IPS DF 6.9 (cell line): ENCODE measurements at regions not wholly inside any gene's neighbourhood (a gene's known extent, or its start where the extent isn't known, plus 50 kb on each side); places are given as distances from the start of the nearest gene placed in this dataset.

Experiments used
- DNase-seq: peaks from one replicate; pipeline ENCODE4 v3.0.0-alpha.2; 2013; ENCODE audit warnings: low read depth, low spot score
- H3K27ac ChIP-seq: one replicate; pipeline ENCODE4 v1.5.1; 2013; ENCODE audit warnings: low read length, control low read depth
- H3K27me3 ChIP-seq: 2 replicates; pipeline ENCODE4 v1.6.1; 2013; ENCODE audit warnings: mild to moderate bottlenecking, low read length; ENCODE audit not compliant: control insufficient read depth, insufficient read depth
- H3K36me3 ChIP-seq: 2 replicates; pipeline ENCODE4 v1.6.1; 2013; ENCODE audit warnings: low read length; ENCODE audit not compliant: control insufficient read depth, insufficient read depth
- H3K4me1 ChIP-seq: 2 replicates; pipeline ENCODE4 v1.6.1; 2013; ENCODE audit warnings: low read length; ENCODE audit not compliant: control insufficient read depth, insufficient read depth
- H3K4me3 ChIP-seq: 2 replicates; pipeline ENCODE4 v1.5.1; 2013; ENCODE audit warnings: mild to moderate bottlenecking, low read length
- H3K9me3 ChIP-seq: 2 replicates; pipeline ENCODE4 v1.6.1; 2013; ENCODE audit warnings: low read length, inconsistent platforms; ENCODE audit not compliant: control insufficient read depth, insufficient read depth
- WGBS: extraction: QIAGEN DNeasy Blood & Tissue Kit; methylation state at CpG from one replicate; pipeline ENCODE4 v1.1.7; 2013; ENCODE audit warnings: mixed read lengths, missing lambda C conversion rate; ENCODE audit not compliant: insufficient read length, insufficient coverage; 5-methylcytosine and 5-hydroxymethylcytosine counted together

GRCh38 chr11:69936771-69937170, 117.6 kb upstream of the FGF3 start:
- no peaks in the 10 kb centered on the region for H3K27me3 ChIP-seq
- H3K27ac ChIP-seq: no peak overlapping the region
- H3K9me3 ChIP-seq: no peaks in the 10 kb centered on the region
- H3K36me3 ChIP-seq: no peaks in the 10 kb centered on the region
- no peak overlapping the region for H3K4me3 ChIP-seq
- no peak for DNase-seq
- peaks cover 4% of the 10 kb centered on the region for H3K4me1 ChIP-seq
- WGBS: no CpG with 5 or more reads among the region's 2 CpGs

GRCh38 chr11:69938206-69938605, 119.0 kb upstream of the FGF3 start:
- Histone ChIP-seq H3K4me1 (no peaks in the 10 kb centered on the region), H3K9me3 (no peaks in the 10 kb centered on the region), H3K27me3 (no peaks in the 10 kb centered on the region), H3K36me3 (no peaks in the 10 kb centered on the region), H3K4me3 (no peak overlapping the region), H3K27ac (no peak overlapping the region)
- WGBS: no CpG with 5 or more reads among the region's 13 CpGs
- DNase-seq: no peak

- no CpG with 5 or more reads among the region's 28 CpGs for WGBS
- DNase-seq: no peak
- Histone ChIP-seq H3K9me3 (no peaks in the 10 kb centered on the region), H3K36me3 (no peaks in the 10 kb centered on the region), H3K27ac (no peak overlapping the region), H3K4me1 (no peaks in the 10 kb centered on the region; the same call in 1 of the 2 replicates), H3K27me3 (no peaks in the 10 kb centered on the region; the same call in 1 of the 2 replicates), H3K4me3 (no peak overlapping the region)
These were observed 120.5 kb upstream of the FGF3 start for GRCh38 chr11:69939551-69940245.

GRCh38 chr11:69940246-69940610, 121.0 kb upstream of the FGF3 start:
- no peak for DNase-seq
- no CpG with 5 or more reads among the region's 6 CpGs for WGBS
- H3K27ac ChIP-seq: no peak overlapping the region
- H3K9me3 ChIP-seq: no peaks in the 10 kb centered on the region
- no peak overlapping the region for H3K4me3 ChIP-seq
- no peaks in the 10 kb centered on the region; the same call in 1 of the 2 replicates for H3K27me3 ChIP-seq
- no peaks in the 10 kb centered on the region; the same call in 1 of the 2 replicates for H3K4me1 ChIP-seq
- no peaks in the 10 kb centered on the region for H3K36me3 ChIP-seq

- no peaks in the 10 kb centered on the region for H3K9me3 ChIP-seq
- no peaks in the 10 kb centered on the region for H3K36me3 ChIP-seq
- no CpG with 5 or more reads among the region's 15 CpGs for WGBS
- no peak overlapping the region for H3K4me3 ChIP-seq
- H3K27me3 ChIP-seq: no peaks in the 10 kb centered on the region; the same call in 1 of the 2 replicates
- no peaks in the 10 kb centered on the region; the same call in 1 of the 2 replicates for H3K4me1 ChIP-seq
- DNase-seq: no peak
- H3K27ac ChIP-seq: no peak overlapping the region
These were observed 122.5 kb upstream of the FGF3 start for GRCh38 chr11:69941546-69942332.

GRCh38 chr11:69942333-69942820, 123.2 kb upstream of the FGF3 start:
- WGBS: no CpG with 5 or more reads among the region's 9 CpGs

GRCh38 chr11:69943066-69943465, 123.8 kb upstream of the FGF3 start:
- no peak overlapping the region for H3K27ac ChIP-seq
- no peaks in the 10 kb centered on the region; the same call in 1 of the 2 replicates for H3K27me3 ChIP-seq
- WGBS: no CpG with 5 or more reads among the region's 6 CpGs
- H3K4me1 ChIP-seq: no peaks in the 10 kb centered on the region; the same call in 1 of the 2 replicates
- no peak overlapping the region for H3K4me3 ChIP-seq
- no peaks in the 10 kb centered on the region for H3K36me3 ChIP-seq
- no peak for DNase-seq
- no peaks in the 10 kb centered on the region for H3K9me3 ChIP-seq

More at GRCh38 chr11:69942333-69942820, 123.2 kb upstream of the FGF3 start:
- Histone ChIP-seq H3K4me1 (no peaks in the 10 kb centered on the region; the same call in 1 of the 2 replicates), H3K4me3 (no peak overlapping the region), H3K36me3 (no peaks in the 10 kb centered on the region), H3K27ac (no peak overlapping the region), H3K9me3 (no peaks in the 10 kb centered on the region), H3K27me3 (no peaks in the 10 kb centered on the region; the same call in 1 of the 2 replicates)
- DNase-seq: no peak

GRCh38 chr11:69943506-69943905, 124.3 kb upstream of the FGF3 start:
- no CpG with 5 or more reads among the region's 11 CpGs for WGBS
- Histone ChIP-seq H3K36me3 (no peaks in the 10 kb centered on the region), H3K27ac (no peak overlapping the region), H3K9me3 (no peaks in the 10 kb centered on the region), H3K27me3 (no peaks in the 10 kb centered on the region; the same call in 1 of the 2 replicates), H3K4me3 (no peak overlapping the region), H3K4me1 (peaks cover 4% of the 10 kb centered on the region)
- DNase-seq: no peak

GRCh38 chr11:69944146-69944795, 125.1 kb upstream of the FGF3 start:
- H3K27me3 ChIP-seq: no peaks in the 10 kb centered on the region; the same call in 1 of the 2 replicates
- no peaks in the 10 kb centered on the region for H3K9me3 ChIP-seq
- no CpG with 5 or more reads among the region's 10 CpGs for whole genome bisulfite sequencing
- no peak overlapping the region for H3K4me3 ChIP-seq
- no peak for DNase-seq
- no peaks in the 10 kb centered on the region for H3K36me3 ChIP-seq
- H3K4me1 ChIP-seq: peaks cover 4% of the 10 kb centered on the region
- no peak overlapping the region for H3K27ac ChIP-seq

GRCh38 chr11:69945157-69945556, 125.9 kb upstream of the FGF3 start:
- Histone ChIP-seq H3K36me3 (no peaks in the 10 kb centered on the region), H3K27ac (no peak overlapping the region), H3K27me3 (no peaks in the 10 kb centered on the region; the same call in 1 of the 2 replicates), H3K4me3 (no peak overlapping the region), H3K9me3 (no peaks in the 10 kb centered on the region), H3K4me1 (peaks cover 5% of the 10 kb centered on the region)
- WGBS: no CpG with 5 or more reads among the region's 1 CpG
- DNase-seq: no peak
